Cardiac septum (tissue), 1 donor: ENCODE measurements at regions not wholly inside any gene's neighbourhood (a gene's known extent, or its start where the extent isn't known, plus 50 kb on each side); places are given as distances from the start of the nearest gene placed in this dataset.
"Not testable (repeated sequence)": the region's sequence is repeated elsewhere in the genome, so short reads cannot be mapped to it uniquely, and the experiment has no call there.

Experiments
- DNase-seq: peaks from one replicate; pipeline ENCODE4 v3.0.0-alpha.2; 2020; ENCODE audit warnings: low spot score
- intact Hi-C: fragments of 100-400 bp; cut with DNase I; formaldehyde crosslinking; loops from one replicate; pipeline ENCODE4 v1.14.0; 2022
- donor health status: DM: no; HTN: no; CAD: no.

DNA sequence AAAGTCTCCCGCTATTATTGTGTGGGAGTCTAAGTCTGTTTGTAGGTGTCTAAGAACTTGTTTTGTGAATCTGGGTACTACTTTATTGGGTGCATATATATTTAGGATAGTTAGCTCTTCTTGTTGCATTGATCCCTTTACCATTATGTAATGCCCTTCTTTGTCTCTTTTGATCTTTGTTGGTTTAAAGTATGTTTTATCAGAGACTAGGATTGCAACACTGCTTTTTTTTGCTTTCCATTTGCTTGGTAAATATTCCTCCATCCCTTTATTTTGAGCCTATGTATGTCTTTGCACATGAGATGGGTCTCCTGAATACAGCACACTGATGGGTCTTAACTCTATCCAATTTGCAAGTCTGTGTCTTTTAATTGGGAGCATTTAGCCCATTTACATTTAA lies 165.2 kb downstream of the GATB start:
- DNase-seq, intact Hi-C loops: not testable (repeated sequence)

DNA sequence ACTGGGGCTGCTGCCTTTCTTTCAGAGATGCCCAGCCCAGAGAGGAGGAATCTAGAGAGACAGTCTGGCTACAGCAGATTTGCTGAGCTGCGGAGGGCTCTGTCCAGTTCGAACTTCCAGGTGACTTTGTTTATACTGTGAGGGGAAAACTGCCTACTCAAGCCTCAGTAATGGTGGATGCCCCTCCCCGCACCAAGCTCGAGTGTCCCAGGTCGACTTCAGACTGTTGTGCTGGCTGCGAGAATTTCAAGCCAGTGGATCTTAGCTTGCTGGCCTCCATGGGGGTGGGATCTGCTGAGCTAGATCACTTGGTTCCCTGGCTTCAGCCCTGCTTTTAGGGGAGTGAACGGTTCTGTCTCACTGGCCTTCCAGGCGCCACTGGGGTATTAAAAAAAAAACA lies 163.1 kb downstream of the GATB start:
- intact Hi-C loops, result not testable (repeated sequence)

DNA sequence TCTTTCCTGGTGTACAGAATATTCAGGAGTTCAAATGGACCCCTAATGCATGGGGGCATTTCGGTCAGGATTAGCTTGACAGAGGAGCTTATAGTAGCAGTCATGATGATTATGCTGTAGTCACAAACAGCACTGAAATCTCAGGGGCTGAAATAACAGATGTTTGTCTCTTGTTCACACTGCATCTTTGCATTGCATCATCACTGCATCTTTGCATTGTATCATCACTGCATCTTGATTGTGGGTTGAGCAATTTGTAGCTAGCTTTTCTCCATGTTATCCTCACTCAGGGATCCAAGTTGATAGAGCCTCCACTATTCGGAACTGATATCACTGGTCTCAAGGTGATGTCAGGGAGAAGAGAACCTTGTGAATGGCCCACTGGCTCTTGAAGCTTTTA lies 160.9 kb downstream of the GATB start:
- DNase-seq, result no peak
- intact Hi-C loops, result no loop called here

More for the DNA sequence above, 163.1 kb downstream of the GATB start:
- not testable (repeated sequence) for DNase-seq

DNA sequence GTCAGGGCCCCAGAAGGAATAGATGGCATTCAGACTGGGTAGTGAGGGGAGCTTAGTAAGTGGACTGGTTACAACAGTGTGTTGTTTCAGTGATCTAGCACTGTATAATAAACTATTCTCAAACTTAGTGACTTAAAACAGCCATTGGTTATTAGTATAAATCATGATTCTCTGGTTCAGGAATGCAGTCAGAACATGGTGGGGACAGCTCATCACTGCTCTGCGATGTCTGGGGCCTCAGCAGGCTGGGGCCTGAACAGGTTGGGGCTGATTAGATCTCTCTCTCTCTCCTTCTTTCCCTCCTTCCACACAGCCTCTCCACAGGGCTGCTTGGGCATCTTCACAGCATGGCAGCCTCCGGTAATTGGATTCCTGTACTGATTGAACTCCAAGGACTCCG lies 160.4 kb downstream of the GATB start:
- intact Hi-C loops, result no loop called here
- DNase-seq, result no peak

DNA sequence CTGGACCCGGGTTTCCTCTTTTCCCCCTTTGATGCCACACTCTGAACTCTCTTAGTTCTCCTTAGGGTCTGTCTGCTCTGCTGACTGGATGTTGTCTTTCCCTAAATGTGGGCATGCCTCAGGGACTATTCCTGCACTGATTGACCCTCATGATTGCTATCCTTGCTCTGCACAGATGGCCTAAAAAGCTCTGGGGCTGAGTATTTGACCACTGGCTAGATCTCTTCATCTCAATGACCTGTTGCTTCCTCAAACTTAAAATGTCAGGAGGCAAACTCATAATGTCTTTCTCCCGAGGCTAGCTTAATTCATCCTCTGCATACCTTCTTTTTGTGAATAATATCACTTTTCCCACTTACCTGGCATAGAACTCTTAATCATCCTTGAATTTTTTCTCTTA lies 157.4 kb downstream of the GATB start:
- intact Hi-C loops, result no loop called here
- DNase-seq, result no peak

DNA sequence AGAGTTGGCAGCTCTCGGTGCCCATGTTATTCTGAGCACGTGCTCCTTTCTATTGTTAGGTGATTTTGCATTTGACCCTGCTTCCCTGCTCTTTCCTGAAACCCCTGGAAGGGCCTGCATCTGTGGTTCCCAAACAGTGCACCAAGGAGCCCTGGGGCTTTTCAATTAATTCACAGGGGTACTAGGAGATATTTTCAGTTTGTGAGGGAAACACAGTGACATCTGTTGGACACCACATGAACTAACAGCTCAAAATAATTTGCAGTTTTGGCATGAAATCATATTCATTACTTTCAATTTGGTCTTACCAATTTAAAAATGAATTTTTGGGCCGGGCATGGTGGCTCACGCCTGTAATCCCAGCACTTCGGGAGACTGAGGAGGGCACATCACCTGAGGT lies 156.6 kb downstream of the GATB start:
- no peak for DNase-seq
- intact Hi-C loops, result no loop called here

DNA sequence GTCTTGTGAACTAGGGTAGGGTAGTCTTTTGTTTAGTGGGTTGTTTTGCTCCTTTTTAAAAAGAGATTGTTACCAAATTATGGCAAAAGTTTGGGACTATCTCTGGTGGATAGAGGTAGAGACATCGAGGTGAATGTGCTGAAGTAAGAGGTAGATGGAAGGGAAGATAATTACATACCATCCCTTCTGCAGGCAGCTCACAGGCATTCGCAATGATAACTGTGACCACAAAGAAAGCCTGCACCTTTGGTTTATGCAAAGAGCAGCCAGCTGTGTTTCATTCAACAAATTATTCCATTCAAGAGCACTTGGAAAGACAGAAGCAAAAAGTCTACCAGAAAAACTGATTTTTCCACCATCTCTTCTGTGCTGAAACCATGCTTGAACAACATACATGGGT lies 155.6 kb downstream of the GATB start:
- DNase-seq, result no peak
- intact Hi-C loops, result no loop called here

DNA sequence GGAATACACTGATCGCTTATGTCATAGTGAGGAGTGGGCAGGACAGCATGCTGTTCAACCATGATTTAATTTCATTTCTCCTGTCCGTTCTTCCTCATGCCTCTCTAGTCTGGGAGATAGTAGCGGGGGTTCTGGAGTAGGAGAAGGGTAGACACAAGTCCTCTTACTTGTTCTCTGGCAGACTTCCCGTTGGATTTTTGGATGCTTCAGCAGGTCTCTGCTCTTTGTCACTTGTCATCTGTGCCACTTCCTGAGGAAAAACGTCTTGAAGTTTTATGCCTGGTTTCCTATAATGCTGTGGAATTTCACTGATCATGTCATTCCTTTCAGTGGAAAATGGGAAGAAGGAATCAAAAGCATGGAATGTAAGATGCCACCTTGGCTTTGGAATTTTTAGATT lies 154.7 kb downstream of the GATB start:
- no peak for DNase-seq
- intact Hi-C loops, result no loop called here

DNA sequence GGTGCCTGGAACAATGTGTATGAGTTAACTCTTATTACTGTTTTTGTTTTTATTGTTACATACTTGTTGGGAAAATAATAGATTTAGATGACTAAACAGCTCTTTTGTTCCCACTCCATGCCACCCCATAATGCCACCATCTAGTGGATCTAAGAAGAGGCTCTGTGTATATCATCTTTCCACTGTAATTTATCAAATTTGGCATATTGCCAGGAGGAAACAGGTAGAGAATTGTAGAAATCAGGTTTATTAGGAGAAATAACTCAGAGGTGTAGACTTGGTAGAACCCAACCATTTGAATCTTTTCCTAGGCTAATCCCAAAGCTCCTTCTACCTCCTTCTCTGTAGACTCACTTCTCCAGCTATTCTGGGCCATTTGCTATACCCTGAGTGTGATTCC lies 150.6 kb downstream of the GATB start:
- DNase-seq, result no peak
- intact Hi-C loops, result loop anchor here (10.0 kb wide), 1 partner anchor 245 kb away; no protein-coding TSS in a partner anchor

DNA sequence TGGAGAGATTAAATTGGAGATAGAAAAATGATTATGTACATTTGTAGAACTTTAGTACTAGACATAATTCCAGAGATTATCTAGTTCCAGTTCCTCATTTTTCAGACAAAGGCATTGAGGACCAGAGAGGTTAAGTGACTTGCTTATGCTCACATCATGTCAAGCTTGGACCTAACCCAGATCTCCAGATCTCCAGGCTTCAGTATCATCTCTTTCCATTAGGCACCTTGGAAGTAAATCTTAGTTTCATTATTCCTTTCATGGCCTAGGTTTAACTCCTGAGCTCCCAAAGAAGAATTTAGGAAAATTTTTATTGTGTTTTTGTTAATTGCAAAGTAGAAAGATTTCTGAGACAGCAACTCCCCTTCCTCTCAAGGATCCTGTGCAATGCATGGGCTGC lies 148.8 kb downstream of the GATB start:
- no peak for DNase-seq
- intact Hi-C loops, result loop anchor here (10.0 kb wide), 1 partner anchor 247 kb away; no protein-coding TSS in a partner anchor

DNA sequence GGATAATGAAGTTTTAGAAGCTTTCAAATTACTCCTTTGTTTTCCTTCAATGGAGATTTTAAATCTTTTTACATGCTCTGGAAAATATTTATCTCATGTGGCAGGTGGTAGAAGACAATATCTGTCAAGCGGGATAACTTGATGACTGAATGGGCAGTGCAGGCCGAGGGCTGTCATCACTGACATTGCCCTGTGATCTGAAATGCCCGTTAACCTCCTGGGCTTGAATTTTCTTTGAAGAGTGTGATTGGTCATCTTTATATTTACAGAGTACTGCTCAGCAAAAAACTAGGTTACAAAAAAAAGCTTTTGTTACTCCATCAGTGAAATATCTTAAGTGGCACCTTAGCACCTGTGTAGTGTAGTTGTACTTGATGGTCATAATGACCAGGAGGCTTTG lies 147.5 kb downstream of the GATB start:
- intact Hi-C loops, result loop anchor here (10.0 kb wide), 1 partner anchor 248 kb away; no protein-coding TSS in a partner anchor
- no peak for DNase-seq

DNA sequence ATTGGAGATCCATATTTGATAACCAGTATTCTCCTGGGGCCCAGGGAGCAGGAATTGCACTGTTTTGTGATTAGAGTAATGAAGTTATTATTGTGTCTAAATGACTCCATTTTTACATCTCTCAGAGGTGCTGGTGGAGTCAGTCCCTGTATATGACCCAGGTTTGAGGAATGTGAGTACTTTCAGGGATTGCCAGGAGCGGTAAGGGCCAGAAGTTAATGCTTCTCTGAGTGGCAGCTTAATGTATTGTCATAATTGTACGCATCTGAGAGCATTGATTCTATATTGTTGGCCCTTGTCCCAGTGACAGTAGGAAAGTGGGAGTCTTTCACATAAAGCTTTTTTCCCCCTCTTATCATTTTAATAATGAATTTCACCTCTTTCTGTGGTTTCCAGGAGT lies 146.2 kb downstream of the GATB start:
- intact Hi-C loops, result loop anchor here (10.0 kb wide), 1 partner anchor 250 kb away; no protein-coding TSS in a partner anchor
- no peak for DNase-seq

DNA sequence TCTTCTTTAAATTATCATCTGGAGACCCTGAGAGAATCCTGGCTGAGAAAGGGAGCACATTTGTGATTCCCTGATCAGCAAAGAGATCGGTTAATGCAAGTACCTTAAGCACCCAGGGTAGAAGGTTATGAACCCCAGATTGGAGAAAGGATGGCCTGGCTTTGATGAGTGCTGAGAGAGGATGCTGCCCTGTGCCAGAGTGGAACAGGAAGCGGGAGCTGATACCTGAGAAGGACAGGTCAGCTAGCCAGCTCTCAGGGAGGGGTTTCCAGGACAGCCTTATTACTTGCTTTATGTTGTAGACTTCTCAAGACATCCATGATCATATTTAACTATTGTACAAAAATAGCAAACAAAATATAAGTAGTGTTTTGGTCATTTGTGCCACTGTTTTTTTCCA lies 141.9 kb downstream of the GATB start:
- no peak for DNase-seq
- intact Hi-C loops, result loop anchor here (10.0 kb wide), 1 partner anchor 254 kb away; no protein-coding TSS in a partner anchor

DNA sequence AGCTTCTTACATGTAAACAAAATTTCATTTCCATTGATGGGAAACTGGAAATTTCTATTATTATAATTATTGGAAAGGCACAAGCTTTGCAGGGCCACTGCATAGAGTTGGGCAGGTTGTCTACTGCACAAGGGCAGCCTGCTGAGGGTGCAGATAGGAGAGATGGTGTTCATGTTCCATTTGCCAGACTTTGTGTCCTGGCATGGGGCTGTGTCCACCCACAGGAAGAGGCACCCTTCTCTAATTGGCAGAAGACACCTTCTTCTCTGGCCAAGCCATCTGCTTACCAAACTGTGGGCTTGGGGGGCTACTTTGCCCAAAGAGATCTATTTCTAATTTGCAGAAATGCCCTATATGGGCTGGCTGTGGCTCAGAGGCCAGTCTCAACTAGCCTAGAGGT lies 140.7 kb downstream of the GATB start:
- intact Hi-C loops, result no loop called here
- no peak for DNase-seq
